Neuronal stem cell (in vitro differentiated cells): ENCODE measurements at regions not wholly inside any gene's neighbourhood (a gene's known extent, or its start where the extent isn't known, plus 50 kb on each side); places are given as distances from the start of the nearest gene placed in this dataset.
A peak's percentile ranks its signal among the peaks of the same experiment; 100 is the strongest.

ENCODE experiments used
- DNase-seq: peaks from one replicate; pipeline ENCODE4 v3.0.0-alpha.2; 2013; ENCODE audit warnings: low spot score
- H2AFZ ChIP-seq: one replicate; pipeline ENCODE4 v1.6.1; 2013; ENCODE audit warnings: mild to moderate bottlenecking, low read length, inconsistent platforms
- H2AK5ac ChIP-seq: 2 replicates; pipeline ENCODE4 v1.6.1; 2013; ENCODE audit warnings: low read depth, mild to moderate bottlenecking, inconsistent platforms, low read length, moderate library complexity, mixed read lengths
- H2BK120ac ChIP-seq: 2 replicates; pipeline ENCODE4 v1.6.1; 2013; ENCODE audit warnings: low read depth, mild to moderate bottlenecking, inconsistent platforms, low read length, moderate library complexity, mixed read lengths
- H2BK12ac ChIP-seq: one replicate; pipeline ENCODE4 v1.6.1; 2013; ENCODE audit warnings: low read length, inconsistent platforms
- H2BK15ac ChIP-seq: 2 replicates; pipeline ENCODE4 v1.6.1; 2013; ENCODE audit warnings: mild to moderate bottlenecking, low read length, inconsistent platforms, mixed read lengths
- H2BK5ac ChIP-seq: one replicate; pipeline ENCODE4 v1.6.1; 2013; ENCODE audit warnings: inconsistent platforms, mild to moderate bottlenecking, low read length, moderate library complexity
- H3K14ac ChIP-seq: one replicate; pipeline ENCODE4 v1.6.1; 2013; ENCODE audit warnings: low read length, inconsistent platforms
- H3K18ac ChIP-seq: 2 replicates; pipeline ENCODE4 v1.6.1; 2013; ENCODE audit warnings: low read length, inconsistent platforms
- H3K23ac ChIP-seq: 2 replicates; pipeline ENCODE4 v1.6.1; 2013; ENCODE audit warnings: low read depth, mild to moderate bottlenecking, mixed read lengths, low read length, inconsistent platforms; ENCODE audit not compliant: poor library complexity
- H3K27ac ChIP-seq: replicated peaks from 3 replicates; pipeline ENCODE4 v1.5.1; 2013; ENCODE audit warnings: low read length, inconsistent platforms
- H3K27me3 ChIP-seq, 3 experiments: 2 replicates each; pipeline ENCODE4 v1.6.1; 2013; ENCODE audit warnings: low read length in 3 of 3, mild to moderate bottlenecking in 2 of 3, inconsistent platforms in 1 of 3, low read depth in 1 of 3, mixed read lengths in 1 of 3, moderate library complexity in 1 of 3; ENCODE audit not compliant: control insufficient read depth in 3 of 3, insufficient read depth in 3 of 3
- H3K36me3 ChIP-seq, 2 donors: replicated peaks in 1 of 2; 2 replicates each; pipeline ENCODE4 v1.6.1; 2013; ENCODE audit warnings: low read length in 2 of 2; ENCODE audit not compliant: control insufficient read depth in 2 of 2, insufficient read depth in 2 of 2
- H3K4ac ChIP-seq: 2 replicates; pipeline ENCODE4 v1.6.1; 2013; ENCODE audit warnings: inconsistent platforms, mild to moderate bottlenecking, low read length, moderate library complexity
- H3K4me1 ChIP-seq, 2 donors: 1 replicate in 1 of 2; 2 replicates in 1 of 2; pipeline ENCODE4 v1.6.1; 2013; ENCODE audit warnings: low read length in 2 of 2, low read depth in 1 of 2; ENCODE audit not compliant: control insufficient read depth in 2 of 2, insufficient read depth in 1 of 2
- H3K4me2 ChIP-seq: one replicate; pipeline ENCODE4 v1.6.1; 2013; ENCODE audit warnings: mild to moderate bottlenecking, low read length, inconsistent platforms; ENCODE audit not compliant: insufficient read depth, poor library complexity, severe bottlenecking
- H3K4me3 ChIP-seq, 2 donors: 2 replicates each; pipeline ENCODE4 v1.5.1; 2013; ENCODE audit warnings: low read length in 2 of 2, mild to moderate bottlenecking in 2 of 2, inconsistent platforms in 1 of 2, moderate library complexity in 1 of 2
- H3K79me1 ChIP-seq: one replicate; pipeline ENCODE4 v1.6.1; 2013; ENCODE audit warnings: low read depth, mild to moderate bottlenecking, inconsistent platforms, low read length, moderate library complexity
- H3K9ac ChIP-seq: one replicate; pipeline ENCODE4 v1.6.1; 2013; ENCODE audit warnings: mild to moderate bottlenecking, low read depth, low read length, inconsistent platforms; ENCODE audit not compliant: poor library complexity
- H3K9me3 ChIP-seq, 2 donors: replicated peaks in 1 of 2; 2 replicates each; pipeline versions ENCODE3 to v1.6.1; 2013; ENCODE audit warnings: low read length in 2 of 2, mild to moderate bottlenecking in 2 of 2, inconsistent platforms in 1 of 2, low read depth in 1 of 2, mixed read lengths in 1 of 2, moderate library complexity in 1 of 2; ENCODE audit not compliant: control insufficient read depth in 2 of 2, insufficient read depth in 1 of 2
- H4K8ac ChIP-seq: one replicate; pipeline ENCODE4 v1.6.1; 2013; ENCODE audit warnings: low read depth, mild to moderate bottlenecking, inconsistent platforms, low read length, moderate library complexity
- H4K91ac ChIP-seq: one replicate; pipeline ENCODE4 v1.6.1; 2013; ENCODE audit warnings: low read length, low read depth, mild to moderate bottlenecking, inconsistent platforms; ENCODE audit not compliant: poor library complexity
- WGBS, 2 donors: extraction: QIAGEN DNeasy Blood & Tissue Kit; methylation state at CpG; one replicate each; pipeline ENCODE4 v1.1.7; 2013; ENCODE audit warnings: missing lambda C conversion rate in 2 of 2, mixed read lengths in 1 of 2; ENCODE audit not compliant: insufficient read length in 2 of 2, insufficient replicate concordance in 1 of 2; ENCODE audit errors: extremely low coverage in 2 of 2; 5-methylcytosine and 5-hydroxymethylcytosine counted together

GRCh38 chr20:51331481-51331880, 211.0 kb downstream of the NFATC2 start:
- no peak overlapping the region for H2BK5ac ChIP-seq
- no CpG with 5 or more reads among the region's 19 CpGs for WGBS, 2 donors
- H3K4me2 ChIP-seq = no peak overlapping the region
- H3K27me3 ChIP-seq = peaks cover 0 to 3% (median 0%) of the 10 kb centered on the region in 3 experiments
- H2BK12ac ChIP-seq = no peak overlapping the region
- H3K9me3 ChIP-seq = no peaks in the 10 kb centered on the region
- H4K91ac ChIP-seq = no peak overlapping the region
- H3K79me1 ChIP-seq = no peaks in the 10 kb centered on the region
- no peak overlapping the region for H3K27ac ChIP-seq
- no peak overlapping the region for H3K9ac ChIP-seq
- H3K14ac ChIP-seq = no peak overlapping the region
- no peak for DNase-seq
- H4K8ac ChIP-seq = no peak overlapping the region
- H3K4me3 ChIP-seq = no peak overlapping the region
- no peak overlapping the region for H3K4ac ChIP-seq
- H3K4me1 ChIP-seq = no peaks in the 10 kb centered on the region
- no peak overlapping the region for H2BK120ac ChIP-seq
- no peak overlapping the region for H3K23ac ChIP-seq
- H2AFZ ChIP-seq = no peak overlapping the region
- no peak overlapping the region for H2AK5ac ChIP-seq
- H2BK15ac ChIP-seq = no peak overlapping the region
- H3K18ac ChIP-seq = peak overlapping the region; percentile 49
- no peaks in the 10 kb centered on the region for H3K36me3 ChIP-seq

GRCh38 chr20:51329845-51330244, 212.7 kb downstream of the NFATC2 start:
- no peak overlapping the region for H2AFZ ChIP-seq
- H3K79me1 ChIP-seq = no peaks in the 10 kb centered on the region
- no peak overlapping the region for H3K14ac ChIP-seq
- H3K4ac ChIP-seq = no peak overlapping the region
- no peaks in the 10 kb centered on the region for H3K36me3 ChIP-seq
- H3K4me3 ChIP-seq = no peak overlapping the region
- H3K18ac ChIP-seq = no peak overlapping the region
- no peaks in the 10 kb centered on the region for H3K9me3 ChIP-seq
- H3K9ac ChIP-seq = no peak overlapping the region
- no peaks in the 10 kb centered on the region for H3K4me1 ChIP-seq
- H2BK15ac ChIP-seq = no peak overlapping the region
- WGBS, 2 donors = 100% methylated on average over 1 of the region's 1 CpG
- no peak for DNase-seq
- H2BK5ac ChIP-seq = no peak overlapping the region
- no peak overlapping the region for H3K27ac ChIP-seq
- H3K4me2 ChIP-seq = no peak overlapping the region
- H2BK12ac ChIP-seq = no peak overlapping the region
- H3K23ac ChIP-seq = no peak overlapping the region
- H4K91ac ChIP-seq = no peak overlapping the region
- H2AK5ac ChIP-seq = no peak overlapping the region
- no peak overlapping the region for H2BK120ac ChIP-seq
- peaks cover 0 to 3% (median 0%) of the 10 kb centered on the region in 3 experiments for H3K27me3 ChIP-seq
- H4K8ac ChIP-seq = no peak overlapping the region

GRCh38 chr20:51327251-51327841, 215.2 kb downstream of the NFATC2 start:
- Histone ChIP-seq H4K91ac (no peak overlapping the region), H3K4me3 (no peak overlapping the region), H3K36me3 (no peaks in the 10 kb centered on the region), H3K79me1 (no peaks in the 10 kb centered on the region), H2AFZ (no peak overlapping the region), H3K18ac (no peak overlapping the region), H3K27me3 (no peaks in the 10 kb centered on the region), H3K9me3 (no peaks in the 10 kb centered on the region), H2BK120ac (no peak overlapping the region), H3K4me2 (no peak overlapping the region), H2AK5ac (no peak overlapping the region), H3K27ac (no peak overlapping the region), H2BK5ac (no peak overlapping the region), H3K4me1 (peaks cover 0 to under 1% of the 10 kb centered on the region in 2 donors), H3K9ac (no peak overlapping the region), H3K23ac (no peak overlapping the region), H3K4ac (no peak overlapping the region), H4K8ac (no peak overlapping the region), H2BK12ac (no peak overlapping the region), H3K14ac (no peak overlapping the region), H2BK15ac (no peak overlapping the region)
- DNase-seq = no peak
- no CpG with 5 or more reads among the region's 17 CpGs for WGBS, 2 donors

- Histone ChIP-seq H2AFZ (no peak overlapping the region), H4K91ac (no peak overlapping the region), H2BK12ac (no peak overlapping the region), H3K9ac (no peak overlapping the region), H3K27ac (no peak overlapping the region), H3K36me3 (no peaks in the 10 kb centered on the region), H3K79me1 (no peaks in the 10 kb centered on the region), H2BK5ac (no peak overlapping the region), H2AK5ac (no peak overlapping the region), H3K27me3 (no peaks in the 10 kb centered on the region), H3K23ac (no peak overlapping the region), H2BK120ac (no peak overlapping the region), H4K8ac (no peak overlapping the region), H3K4me1 (peaks cover 0 to 6% of the 10 kb centered on the region in 2 donors), H3K4me3 (no peak overlapping the region), H3K18ac (peak overlapping the region; percentile 15), H3K14ac (no peak overlapping the region), H3K4ac (no peak overlapping the region), H3K9me3 (no peaks in the 10 kb centered on the region), H3K4me2 (no peak overlapping the region), H2BK15ac (no peak overlapping the region)
- WGBS, 2 donors = no CpG with 5 or more reads among the region's 4 CpGs
- peak; percentile 57 for DNase-seq
Measured at GRCh38 chr20:51326201-51326819, 216.2 kb downstream of the NFATC2 start.
